HG03469 (cell line): ENCODE measurements at regions not wholly inside any gene's neighbourhood (a gene's known extent, or its start where the extent isn't known, plus 50 kb on each side); places are given as distances from the start of the nearest gene placed in this dataset.

Experiments
- ATAC-seq: cut with Tn5 transposase; IDR thresholded peaks from one replicate; pipeline ENCODE4 v1.9.1; 2021; ENCODE audit warnings: mild to moderate bottlenecking, moderate library complexity, moderate number of reproducible peaks; ENCODE audit not compliant: unreplicated experiment

DNA sequence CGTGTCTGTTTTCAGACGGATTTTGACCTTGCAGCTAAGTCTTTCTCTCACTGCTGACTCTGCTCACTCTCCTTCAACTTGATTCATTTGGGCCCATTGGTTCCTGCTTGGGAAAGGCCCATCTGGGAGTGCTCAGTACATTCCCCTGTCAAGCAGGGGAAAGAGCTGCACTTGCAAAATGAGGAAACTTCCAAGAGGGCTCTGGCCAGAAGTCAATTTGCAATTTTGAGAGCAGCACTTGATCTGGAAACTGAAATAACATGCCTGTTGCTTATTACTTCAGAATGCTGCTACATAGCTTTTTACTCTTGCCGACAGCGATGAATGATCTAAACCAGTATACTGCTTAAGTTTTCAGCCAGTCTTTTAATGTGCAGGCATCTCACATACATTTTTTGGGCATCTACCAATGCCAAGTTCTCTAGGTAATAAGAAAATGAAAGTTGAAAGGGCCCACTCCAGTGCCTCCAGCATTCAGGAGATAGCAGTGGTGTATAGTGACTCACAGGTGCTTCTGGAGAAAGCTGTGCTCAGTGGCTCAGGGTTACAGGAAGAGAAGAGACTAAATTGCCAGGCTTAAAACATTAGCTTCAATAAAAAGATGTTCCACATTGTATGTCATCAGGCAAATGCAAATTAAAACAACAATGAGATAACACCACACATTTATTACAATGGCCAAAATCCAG lies 70.1 kb upstream of the RORA start:
- no peak for ATAC-seq

DNA sequence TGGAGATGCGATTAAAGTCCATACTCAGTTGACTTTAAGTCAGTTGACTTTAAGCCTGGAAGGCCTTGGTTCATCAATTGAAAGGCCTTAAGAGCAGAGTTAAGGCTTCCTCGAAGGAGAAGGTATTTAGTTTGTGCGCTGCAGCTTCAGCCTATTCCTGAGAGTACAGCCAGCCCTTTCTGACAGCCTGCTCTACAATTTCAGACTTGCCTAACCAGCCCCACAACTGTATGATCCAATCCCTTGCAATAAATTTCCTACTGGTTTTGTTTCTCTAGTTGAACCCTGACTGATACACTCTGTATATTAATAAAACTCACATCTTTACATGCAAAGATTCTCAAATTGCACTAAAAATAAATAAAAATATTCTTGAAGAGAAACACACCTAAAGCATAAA lies 66.1 kb upstream of the RORA start:
- ATAC-seq = no peak

DNA sequence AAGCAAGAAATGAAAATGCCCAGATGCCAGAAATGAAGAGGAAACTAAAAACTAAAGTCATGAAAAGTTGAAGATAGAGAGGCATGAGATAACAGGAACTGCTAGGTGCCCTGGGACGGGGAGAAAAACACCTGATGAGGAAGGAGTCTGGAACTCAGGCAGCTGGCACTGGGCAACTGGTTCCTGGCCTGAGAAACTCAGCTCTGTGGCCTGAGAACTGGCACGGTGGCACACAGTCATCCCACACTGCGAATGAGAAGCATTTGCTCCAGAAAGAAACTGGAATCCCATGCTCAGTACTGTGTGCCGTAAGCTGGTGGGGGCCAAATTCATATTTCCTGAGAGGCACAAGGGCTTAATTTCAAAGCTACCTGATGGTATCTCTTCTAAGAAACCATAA lies 53.6 kb upstream of the RORA start:
- ATAC-seq = no peak

DNA sequence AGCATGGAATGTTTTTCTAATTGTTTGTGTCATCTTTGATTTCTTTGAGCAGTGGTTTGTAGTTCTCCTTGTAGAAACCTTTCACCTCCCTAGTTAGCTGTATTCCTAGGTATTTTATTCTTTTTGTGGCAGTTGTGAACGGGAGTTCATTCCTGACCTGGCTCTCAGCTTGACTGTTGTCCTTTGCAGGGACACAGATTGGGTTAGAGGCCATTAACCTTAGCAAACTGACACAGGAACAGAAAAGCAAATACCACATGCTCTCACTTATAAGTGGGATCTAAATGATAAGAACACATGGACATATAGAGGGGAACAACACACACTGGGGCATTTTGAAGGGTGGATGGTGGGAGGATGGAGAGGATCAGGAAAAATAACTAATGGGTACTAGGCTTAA lies 52.2 kb upstream of the RORA start:
- no peak for ATAC-seq
